ENCODE measurements at regions not wholly inside any gene's neighbourhood (a gene's known extent, or its start where the extent isn't known, plus 50 kb on each side); places are given as distances from the start of the nearest gene placed in this dataset.

GRCh38 chr7:35487402-35487801 is 207.5 kb downstream of the HERPUD2 start:
- no peak for TF ChIP-seq CTCF (IDR thresholded peaks at IDR 0.05; ENCODE audit: borderline replicate concordance, extremely low read depth, low read length, poor library complexity, severe bottlenecking)
- no peak for TF ChIP-seq EZH2 (IDR thresholded peaks at IDR 0.05; ENCODE audit: borderline replicate concordance, low read depth, low read length, severe bottlenecking)

Data from DND-41 (cell line).